ENCODE measurements at regions not wholly inside any gene's neighbourhood (a gene's known extent, or its start where the extent isn't known, plus 50 kb on each side); places are given as distances from the start of the nearest gene placed in this dataset.

DNA sequence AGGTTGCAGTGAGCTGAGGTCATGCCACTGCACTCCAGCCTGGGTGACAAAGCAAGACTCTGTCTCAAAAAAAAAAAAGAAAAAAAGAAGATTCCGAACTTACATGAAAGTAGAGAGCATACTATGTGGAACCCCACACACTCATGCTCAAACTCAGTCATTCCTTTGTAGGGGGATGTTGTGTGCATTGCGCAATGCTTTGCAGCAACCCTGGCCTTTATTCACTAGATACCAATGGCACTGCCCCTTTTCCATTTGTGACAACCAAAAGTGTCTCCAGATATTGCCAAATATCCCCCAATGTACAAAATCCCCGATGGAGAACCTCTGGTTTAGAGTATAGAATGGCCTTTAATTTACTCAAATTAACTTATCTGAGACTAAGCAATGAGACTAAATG is 158.6 kb downstream of the GJA1 start:
- ChIA-PET CTCF (interaction anchor here (1.1 kb wide), 1 partner anchor 936 kb away, joined by 3 read pairs; no protein-coding TSS in a partner anchor), POLR2A (no interaction called here), SMC1A (ENCODE audit: uncharacterized antibody, unreplicated experiment) (no interaction called here), RAD21 (ENCODE audit: unreplicated experiment) (no interaction called here)
- H4K20me1 ChIP-seq (ENCODE audit: control insufficient read depth, insufficient read depth) = no peaks in the 10 kb centered on the region
- no peaks in the 10 kb centered on the region for H3K36me3 ChIP-seq (ENCODE audit: control insufficient read depth in 2 of 2, insufficient read depth in 2 of 2, low read length in 1 of 2)
- BruUV-seq (replicated peaks) = no TSS peak
- H3K27ac ChIP-seq (ENCODE audit: control insufficient read depth, insufficient read depth) = no peak overlapping the region
- no peaks in the 10 kb centered on the region for H3K4me1 ChIP-seq (ENCODE audit: control insufficient read depth, insufficient read depth, low read length)
- H3K79me2 ChIP-seq (ENCODE audit: control insufficient read depth, insufficient read depth, low read length) = no peaks in the 10 kb centered on the region
- FAIRE-seq (no peak), DNase-seq (ENCODE audit: low read depth, low spot score) (no peak), ATAC-seq (no peak)
- in situ Hi-C loops (cut with MboI) = no loop called here
- WGBS (ENCODE audit: insufficient coverage, insufficient replicate concordance, low lambda C conversion rate, missing lambda C conversion rate) = 28% methylated on average over 3 of the region's 3 CpGs
- H2AFZ ChIP-seq (ENCODE audit: control insufficient read depth, low read depth, low read length) = no peak overlapping the region
- intact Hi-C loops (cut with micrococcal nuclease; ENCODE audit: unreplicated experiment) = no loop called here
- H3K9me3 ChIP-seq (replicated peaks; ENCODE audit: control insufficient read depth, insufficient read depth, low read length) = no peaks in the 10 kb centered on the region
- H3K9ac ChIP-seq (ENCODE audit: control insufficient read depth, insufficient read depth, low read length) = no peak overlapping the region
- no peaks in the 10 kb centered on the region for H3K27me3 ChIP-seq (replicated peaks in 1 of 2; ENCODE audit: control insufficient read depth in 2 of 2, insufficient read depth in 2 of 2, low read length in 1 of 2)
- no peak overlapping the region for H3K4me2 ChIP-seq (ENCODE audit: control insufficient read depth, insufficient read depth)
- TF ChIP-seq NFYB (IDR thresholded peaks at IDR 0.05; ENCODE audit: insufficient read depth, low read depth, low read length) = no peak
- H3K4me3 ChIP-seq = no peak overlapping the region

DNA sequence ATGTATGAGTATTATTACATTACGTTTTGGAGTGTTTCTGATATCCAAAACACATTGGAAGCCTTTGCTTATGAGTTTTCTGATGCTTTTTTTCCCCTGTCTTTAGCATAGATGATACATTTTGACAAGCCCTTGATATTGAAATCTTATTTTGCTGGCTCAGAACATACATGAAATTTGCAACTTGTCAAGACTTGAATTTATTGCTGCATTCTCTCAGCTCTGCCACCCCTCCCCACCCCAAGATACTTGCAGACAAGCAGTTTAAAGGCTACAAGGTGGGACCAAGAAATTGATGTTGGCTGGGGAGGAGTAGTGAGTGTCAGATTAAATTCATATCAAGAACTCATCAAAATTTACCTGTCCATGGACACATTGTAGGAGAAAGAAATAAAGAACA is 160.2 kb downstream of the GJA1 start:
- intact Hi-C loops (cut with micrococcal nuclease; ENCODE audit: unreplicated experiment) = no loop called here
- Histone ChIP-seq H3K79me2 (ENCODE audit: control insufficient read depth, insufficient read depth, low read length) (no peaks in the 10 kb centered on the region), H3K9ac (ENCODE audit: control insufficient read depth, insufficient read depth, low read length) (no peak overlapping the region), H3K4me1 (ENCODE audit: control insufficient read depth, insufficient read depth, low read length) (no peaks in the 10 kb centered on the region), H3K4me3 (no peak overlapping the region), H4K20me1 (ENCODE audit: control insufficient read depth, insufficient read depth) (no peaks in the 10 kb centered on the region), H3K27ac (ENCODE audit: control insufficient read depth, insufficient read depth) (no peak overlapping the region), H3K36me3 (ENCODE audit: control insufficient read depth in 2 of 2, insufficient read depth in 2 of 2, low read length in 1 of 2) (no peaks in the 10 kb centered on the region), H3K9me3 (replicated peaks; ENCODE audit: control insufficient read depth, insufficient read depth, low read length) (no peaks in the 10 kb centered on the region), H3K27me3 (replicated peaks in 1 of 2; ENCODE audit: control insufficient read depth in 2 of 2, insufficient read depth in 2 of 2, low read length in 1 of 2) (no peaks in the 10 kb centered on the region), H3K4me2 (ENCODE audit: control insufficient read depth, insufficient read depth) (no peak overlapping the region), H2AFZ (ENCODE audit: control insufficient read depth, low read depth, low read length) (no peak overlapping the region)
- POLR2A ChIA-PET = no interaction called here
- ATAC-seq (no peak), FAIRE-seq (no peak), DNase-seq (ENCODE audit: low read depth, low spot score) (no peak)
- TF ChIP-seq JUNB (IDR thresholded peaks at IDR 0.05) (no peak), PAX8 (IDR thresholded peaks at IDR 0.05) (no peak), RAD51 (IDR thresholded peaks at IDR 0.05) (no peak), KDM1A (IDR thresholded peaks at IDR 0.05; ENCODE audit: borderline replicate concordance) (no peak)
- in situ Hi-C loops (cut with MboI) = no loop called here
- SMC1A ChIA-PET (ENCODE audit: uncharacterized antibody, unreplicated experiment) = no interaction called here
- RAD21 ChIA-PET (ENCODE audit: unreplicated experiment) = no interaction called here
- CTCF ChIA-PET = no interaction called here
- WGBS (ENCODE audit: insufficient coverage, insufficient replicate concordance, low lambda C conversion rate, missing lambda C conversion rate) = 0% methylated on average over 1 of the region's 1 CpG
- no TSS peak for BruUV-seq (replicated peaks)

All from GM12878 (cell line).